ENCODE measurements at regions not wholly inside any gene's neighbourhood (a gene's known extent, or its start where the extent isn't known, plus 50 kb on each side); places are given as distances from the start of the nearest gene placed in this dataset.
"Not testable (repeated sequence)": the region's sequence is repeated elsewhere in the genome, so short reads cannot be mapped to it uniquely, and the experiment has no call there.

DNA sequence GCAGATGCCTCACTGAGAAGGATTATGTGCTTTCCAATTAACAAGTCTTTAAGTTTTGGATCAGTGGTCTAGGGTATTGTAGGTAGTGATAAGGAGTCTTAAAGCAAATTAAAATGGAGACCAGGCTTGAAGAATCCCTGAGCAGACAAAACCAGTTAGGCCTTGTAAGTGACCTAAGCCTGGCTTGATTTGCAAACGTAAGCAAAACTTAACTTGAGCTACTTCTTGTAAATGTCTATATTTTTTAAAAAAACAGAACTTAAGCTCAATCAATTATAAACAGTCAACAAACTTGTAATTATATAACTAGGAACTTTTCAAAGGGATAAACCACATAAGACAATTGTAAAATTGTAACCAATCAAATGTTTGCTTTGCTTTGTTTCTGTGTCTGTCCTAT, 72.7 kb upstream of the NALF2 start:
- no peak for DNase-seq (ENCODE audit: low spot score)

- no peak for DNase-seq (ENCODE audit: low spot score)
Measured at GRCh38 chrX:69430785-69431184, 73.3 kb upstream of the NALF2 start.

- no peak for DNase-seq (ENCODE audit: low spot score)
Measured at GRCh38 chrX:69429339-69430015, 74.6 kb upstream of the NALF2 start.

DNA sequence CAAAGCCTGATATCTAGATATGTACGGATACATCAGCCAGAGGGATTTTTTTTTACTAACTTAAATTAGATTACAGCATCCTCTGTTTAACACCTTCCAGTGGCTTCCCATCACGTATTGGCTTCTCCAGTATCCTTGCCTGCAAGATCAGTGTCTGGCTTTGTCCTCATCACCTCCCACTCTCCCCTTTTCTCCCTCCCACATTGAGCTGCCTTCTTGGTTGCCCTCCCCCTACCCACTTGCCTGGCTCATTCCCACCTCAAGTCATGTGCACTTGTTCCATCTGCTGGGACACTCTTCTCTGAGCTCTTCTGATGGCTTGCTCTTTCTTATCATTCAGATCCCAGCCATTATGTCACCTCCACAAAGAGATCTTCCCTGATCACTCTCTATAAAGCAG, 75.9 kb upstream of the NALF2 start:
- DNase-seq (ENCODE audit: low spot score): no peak

- no peak for DNase-seq (ENCODE audit: low spot score)
Measured at GRCh38 chrX:69424910-69425309, 79.2 kb upstream of the NALF2 start.

DNA sequence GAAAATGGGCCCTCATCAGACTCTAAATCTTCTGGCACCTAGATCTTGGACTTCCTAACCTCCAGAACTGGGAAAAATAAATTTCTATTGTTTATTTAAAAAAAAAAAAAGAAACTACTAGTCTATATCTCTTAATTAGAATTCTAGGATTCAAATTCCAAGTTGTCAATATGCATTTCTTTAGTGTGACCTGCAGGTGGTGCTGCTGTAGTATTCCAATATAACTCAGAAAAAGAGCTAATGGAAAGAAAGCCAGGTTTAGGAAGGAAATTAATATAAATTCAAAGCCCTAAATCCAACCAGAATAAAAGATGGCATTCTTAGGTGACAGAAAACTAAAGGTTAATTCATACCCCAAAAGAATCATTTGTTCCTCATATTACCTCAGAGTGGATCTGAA, 80.0 kb upstream of the NALF2 start:
- DNase-seq (ENCODE audit: low spot score): peak; percentile 39

DNA sequence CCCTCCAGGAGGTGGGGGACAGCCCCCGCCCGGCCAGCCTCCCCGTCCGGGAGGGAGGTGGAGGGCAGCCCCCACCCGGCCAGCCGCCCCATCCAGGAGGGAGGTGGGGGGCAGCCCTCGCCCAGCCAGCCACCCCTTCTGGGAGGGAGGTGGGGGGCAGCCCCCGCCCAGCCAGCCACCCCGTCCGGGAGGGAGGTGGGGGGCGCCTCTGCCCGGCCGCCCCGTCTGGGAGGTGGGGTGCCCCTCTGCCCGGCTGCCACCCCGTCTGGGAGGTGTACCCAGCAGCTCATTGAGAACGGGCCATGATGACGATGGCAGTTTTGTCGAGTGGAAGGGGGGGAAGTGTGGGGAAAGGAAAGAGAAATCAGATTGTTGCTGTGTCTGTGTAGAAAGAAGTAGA, 81.9 kb upstream of the NALF2 start:
- not testable (repeated sequence) for DNase-seq (ENCODE audit: low spot score)

GRCh38 chrX:69415698-69416097, 88.4 kb upstream of the NALF2 start:
- DNase-seq (ENCODE audit: low spot score): no peak

- no peak for DNase-seq (ENCODE audit: low spot score)
Measured at GRCh38 chrX:69412661-69413060, 91.5 kb upstream of the NALF2 start.

GRCh38 chrX:69398881-69399280, 105.2 kb upstream of the NALF2 start:
- DNase-seq (ENCODE audit: low spot score): no peak

GRCh38 chrX:69396916-69397315, 107.2 kb upstream of the NALF2 start:
- no peak for DNase-seq (ENCODE audit: low spot score)

DNA sequence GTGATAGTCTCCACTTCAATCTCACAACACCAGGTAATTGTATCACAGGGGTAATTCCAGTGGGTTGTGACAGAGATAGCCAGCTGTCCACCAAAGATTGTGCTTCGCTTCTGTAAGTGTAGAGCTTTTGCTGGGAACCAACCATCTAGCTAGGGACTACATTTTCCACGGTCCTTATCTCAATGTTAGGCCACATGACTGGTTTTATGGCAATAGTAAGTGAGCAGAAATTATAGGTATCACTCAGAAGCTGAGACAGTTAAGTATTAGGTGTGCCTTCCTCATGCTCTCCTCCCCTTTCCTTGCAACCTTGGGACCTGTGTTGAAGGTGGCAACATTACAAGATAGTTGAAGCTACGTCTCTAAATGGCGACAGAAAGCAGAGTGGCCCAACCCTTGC, 108.8 kb upstream of the NALF2 start:
- no peak for DNase-seq (ENCODE audit: low spot score)

GRCh38 chrX:69389101-69389501, 115.0 kb upstream of the NALF2 start:
- DNase-seq (ENCODE audit: low spot score): no peak

DNA sequence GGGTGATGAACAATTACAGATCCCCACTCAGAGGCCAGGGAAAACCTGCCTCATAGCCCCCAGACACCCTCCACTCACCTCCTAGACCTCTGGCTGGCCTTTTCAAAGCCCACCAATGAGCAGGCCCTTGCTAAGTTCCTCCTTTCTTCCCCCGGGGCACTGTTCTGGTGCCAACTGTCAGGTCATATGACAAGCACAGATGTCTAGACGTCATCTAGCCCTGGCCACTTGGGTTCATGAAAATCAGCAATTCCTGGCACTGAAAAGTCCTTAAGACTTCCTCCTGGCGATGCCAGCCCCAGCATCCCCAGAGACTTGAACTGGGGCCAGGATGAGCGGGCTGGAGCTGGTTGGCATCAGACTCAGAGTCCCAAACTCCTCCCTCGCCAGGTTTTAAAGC, 115.6 kb upstream of the NALF2 start:
- no peak for DNase-seq (ENCODE audit: low spot score)

- DNase-seq (ENCODE audit: low spot score): peak; percentile 56
Measured at GRCh38 chrX:69387567-69388487, 116.3 kb upstream of the NALF2 start.

DNA sequence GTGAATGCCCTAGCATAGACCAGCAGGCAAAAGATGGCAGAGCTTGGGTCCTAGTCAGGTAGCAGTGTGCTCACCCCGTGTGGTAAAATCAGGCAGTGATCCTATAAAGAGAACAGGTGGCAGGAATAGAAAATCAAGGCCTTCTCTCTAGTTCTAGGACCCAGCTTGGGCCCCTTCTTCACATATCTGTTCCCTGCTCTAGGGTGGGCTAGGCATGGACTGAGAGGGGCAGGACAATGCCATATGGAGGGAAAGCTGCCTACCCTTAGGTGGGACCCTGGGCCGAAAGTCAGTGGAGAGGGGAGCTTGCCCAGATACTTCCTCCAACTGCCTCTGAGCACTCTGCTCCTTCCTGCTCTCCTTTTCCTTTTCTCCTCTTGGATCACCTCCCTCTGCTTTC, 117.4 kb upstream of the NALF2 start:
- DNase-seq (ENCODE audit: low spot score): no peak

DNA sequence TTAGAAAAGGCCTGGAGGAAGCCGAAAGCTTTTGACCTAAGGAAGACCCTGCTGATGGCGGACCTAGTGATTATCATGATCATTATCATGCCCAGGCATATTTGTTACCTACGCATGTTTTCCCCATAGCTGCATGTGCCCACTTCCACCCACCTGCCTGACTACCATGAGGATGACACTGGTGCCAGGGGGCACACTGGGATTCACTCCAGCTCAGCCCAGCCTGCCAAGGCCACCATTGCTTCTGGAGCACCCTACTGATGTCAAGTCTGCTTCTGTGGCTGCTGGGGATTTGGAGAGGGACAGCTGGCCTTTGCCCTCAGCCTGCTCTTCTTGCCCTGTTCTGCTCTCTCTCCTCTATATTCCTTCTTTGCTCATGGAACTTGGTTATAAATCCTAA, 124.7 kb upstream of the NALF2 start:
- DNase-seq (ENCODE audit: low spot score): no peak

DNA sequence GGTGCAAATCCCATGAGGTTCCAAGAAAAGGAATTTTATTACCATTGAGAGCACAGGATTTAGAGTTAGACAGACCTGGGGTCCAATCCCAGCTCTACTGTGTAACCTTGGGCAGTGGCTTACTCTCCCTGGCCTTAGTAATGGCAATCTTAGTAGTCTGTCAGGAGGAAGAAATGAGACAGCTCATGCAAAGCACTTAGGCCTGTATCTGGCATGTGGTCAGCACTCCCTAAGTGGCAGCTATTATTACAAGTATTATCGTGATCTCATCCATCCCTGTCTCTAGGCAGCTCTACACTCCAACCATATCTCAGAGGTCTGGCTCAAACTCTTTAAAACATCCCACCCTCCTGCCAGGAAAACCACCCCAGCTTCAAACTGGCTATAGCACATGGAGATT, 129.6 kb upstream of the NALF2 start:
- DNase-seq (ENCODE audit: low spot score): no peak

- no peak for DNase-seq (ENCODE audit: low spot score)
Measured at GRCh38 chrX:69372435-69372834, 131.7 kb upstream of the NALF2 start.

- DNase-seq (ENCODE audit: low spot score): no peak
Measured at GRCh38 chrX:69371159-69371558, 133.0 kb upstream of the NALF2 start.

DNA sequence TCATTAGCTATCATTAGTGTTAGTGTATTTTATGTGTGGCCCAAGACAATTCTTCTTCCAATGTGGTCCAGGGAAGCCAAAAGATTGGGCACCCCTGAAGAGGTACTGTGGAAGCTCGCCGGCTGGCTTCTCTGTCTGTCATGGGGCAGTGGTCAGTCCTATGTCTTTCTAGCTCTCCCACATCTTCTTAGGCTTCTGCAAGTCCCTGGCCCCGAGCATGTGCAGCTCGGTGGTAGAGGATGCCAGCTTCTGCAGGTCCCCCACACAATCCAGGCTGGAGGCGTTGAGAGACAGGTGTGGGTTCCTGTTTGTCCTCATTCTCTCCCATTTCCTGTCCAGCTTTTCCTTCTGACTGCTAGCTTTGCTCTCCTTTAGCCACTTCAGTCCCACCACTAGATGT, 134.1 kb upstream of the NALF2 start:
- DNase-seq (ENCODE audit: low spot score): no peak

GRCh38 chrX:69366183-69366582, 137.9 kb upstream of the NALF2 start:
- DNase-seq (ENCODE audit: low spot score): no peak

GRCh38 chrX:69365755-69366154, 138.4 kb upstream of the NALF2 start:
- DNase-seq (ENCODE audit: low spot score): no peak

DNA sequence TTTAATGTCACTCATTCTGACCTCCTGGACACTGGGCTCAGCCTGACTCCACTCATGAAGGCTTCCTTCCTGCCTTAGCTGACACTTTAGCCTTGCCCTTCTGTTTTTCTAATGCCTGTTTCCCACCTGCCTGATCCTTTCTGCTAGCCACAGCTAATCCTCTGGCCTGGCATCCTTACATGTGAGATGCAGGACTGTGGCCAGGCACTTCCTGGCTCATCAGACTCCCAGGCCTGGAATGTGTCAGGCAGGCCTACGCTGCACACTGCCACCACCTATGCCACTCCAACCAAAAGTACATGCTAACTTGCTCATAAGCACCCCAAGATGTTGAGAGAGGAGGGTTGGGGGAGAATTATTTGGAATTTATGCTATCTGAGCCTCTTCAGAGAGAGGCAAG, 138.8 kb upstream of the NALF2 start:
- DNase-seq (ENCODE audit: low spot score): no peak
